Activated CD4-positive, alpha-beta T cell treated with anti-CD3 and anti-CD28 coated beads for 36 hours (primary cell): ENCODE measurements at regions not wholly inside any gene's neighbourhood (a gene's known extent, or its start where the extent isn't known, plus 50 kb on each side); places are given as distances from the start of the nearest gene placed in this dataset.

Source experiments
- ATAC-seq: fragments of 200-7000 bp; cut with Tn5 transposase; one replicate; pipeline ENCODE4 v1.10.0; 2021; ENCODE audit warnings: mild to moderate bottlenecking, moderate library complexity
- CTCF ChIA-PET: fragments of 350-600 bp; sonication (Branson Sonifier 250); formaldehyde crosslinking; loops from one replicate; lab custom pipeline; 2021; ENCODE audit warnings: antibody characterized with exemption; lab: Charles Lee
- POLR2A ChIA-PET: fragments of 350-600 bp; sonication (Branson Sonifier 250); formaldehyde crosslinking; loops from one replicate; lab custom pipeline; 2021; ENCODE audit warnings: antibody characterized with exemption, inconsistent platforms; lab: Charles Lee
- DNase-seq: peaks from one replicate; pipeline ENCODE4 v3.0.0-alpha.2; 2020
- H3K27ac Mint-ChIP-seq: one replicate; pipeline ENCODE4 v1.8.0; 2021; ENCODE audit warnings: mixed read lengths
- H3K27me3 Mint-ChIP-seq: one replicate; pipeline ENCODE4 v1.8.0; 2021; ENCODE audit warnings: mixed read lengths
- H3K36me3 Mint-ChIP-seq: one replicate; pipeline ENCODE4 v1.8.0; 2021; ENCODE audit warnings: low read depth, mixed read lengths
- H3K4me1 Mint-ChIP-seq: one replicate; pipeline ENCODE4 v1.8.0; 2021; ENCODE audit warnings: mixed read lengths
- H3K4me3 Mint-ChIP-seq: one replicate; pipeline ENCODE4 v1.8.0; 2021; ENCODE audit warnings: mild to moderate bottlenecking, moderate library complexity, mixed read lengths
- H3K9me3 Mint-ChIP-seq: one replicate; pipeline ENCODE4 v1.8.0; 2021; ENCODE audit warnings: low read depth, mixed read lengths
- intact Hi-C, 2 experiments: fragments of 100-400 bp; cut with DNase I in 1 of 2; cut with micrococcal nuclease in 1 of 2; formaldehyde crosslinking; loops; one replicate each; pipeline versions ENCODE4 v1.14.2 to v1.15.1; 2022 to 2024; cut with DNase I, micrococcal nuclease

- Mint-ChIP-seq H3K4me3 (no peak overlapping the region), H3K36me3 (no peaks in the 10 kb centered on the region), H3K27ac (no peak overlapping the region), H3K27me3 (no peaks in the 10 kb centered on the region), H3K9me3 (no peaks in the 10 kb centered on the region), H3K4me1 (no peaks in the 10 kb centered on the region)
- ChIA-PET POLR2A (no interaction called here), CTCF (interaction anchor here (0.7 kb wide), 1 partner anchor 1129 kb away, joined by 3 read pairs; no protein-coding TSS in a partner anchor)
- ATAC-seq (no peak), DNase-seq (no peak)
- intact Hi-C loops, result no loop called here
These were observed 486.9 kb upstream of the USP24 start for GRCh38 chr1:55702064-55702463.

- ChIA-PET CTCF (no interaction called here), POLR2A (no interaction called here)
- ATAC-seq, result no peak
- Mint-ChIP-seq H3K4me1 (no peaks in the 10 kb centered on the region), H3K4me3 (no peak overlapping the region), H3K27me3 (no peaks in the 10 kb centered on the region), H3K36me3 (no peaks in the 10 kb centered on the region), H3K27ac (no peak overlapping the region), H3K9me3 (no peaks in the 10 kb centered on the region)
- no peak for DNase-seq
- intact Hi-C loops, result no loop called here
These were observed 485.4 kb upstream of the USP24 start for GRCh38 chr1:55700359-55701130.

- H3K9me3 Mint-ChIP-seq, result no peaks in the 10 kb centered on the region
- POLR2A ChIA-PET, result no interaction called here
- H3K27ac Mint-ChIP-seq, result no peak overlapping the region
These were observed 484.1 kb upstream of the USP24 start for GRCh38 chr1:55699228-55699627.

GRCh38 chr1:55697997-55698535 lies 482.9 kb upstream of the USP24 start:
- Mint-ChIP-seq H3K4me3 (no peak overlapping the region), H3K36me3 (no peaks in the 10 kb centered on the region), H3K9me3 (no peaks in the 10 kb centered on the region), H3K27ac (no peak overlapping the region), H3K27me3 (no peaks in the 10 kb centered on the region), H3K4me1 (no peaks in the 10 kb centered on the region)
- DNase-seq (no peak), ATAC-seq (no peak)
- POLR2A ChIA-PET, result no interaction called here
- CTCF ChIA-PET, result interaction anchor here (0.8 kb wide), 1 partner anchor 1201 kb away, joined by 3 read pairs; no protein-coding TSS in a partner anchor
- intact Hi-C loops, result no loop called here

More at GRCh38 chr1:55699228-55699627, 484.1 kb upstream of the USP24 start:
- DNase-seq (no peak), ATAC-seq (no peak)
- Mint-ChIP-seq H3K4me3 (no peak overlapping the region), H3K36me3 (no peaks in the 10 kb centered on the region), H3K27me3 (no peaks in the 10 kb centered on the region), H3K4me1 (no peaks in the 10 kb centered on the region)
- CTCF ChIA-PET, result no interaction called here
- intact Hi-C loops, result no loop called here

GRCh38 chr1:55696891-55697290 lies 481.7 kb upstream of the USP24 start:
- Mint-ChIP-seq H3K4me3 (no peak overlapping the region), H3K36me3 (no peaks in the 10 kb centered on the region), H3K9me3 (no peaks in the 10 kb centered on the region), H3K27me3 (no peaks in the 10 kb centered on the region), H3K27ac (no peak overlapping the region), H3K4me1 (no peaks in the 10 kb centered on the region)
- intact Hi-C loops, result no loop called here
- ChIA-PET POLR2A (no interaction called here), CTCF (no interaction called here)
- DNase-seq (no peak), ATAC-seq (no peak)

- H3K9me3 Mint-ChIP-seq, result no peaks in the 10 kb centered on the region
- DNase-seq, result no peak
- POLR2A ChIA-PET, result no interaction called here
- intact Hi-C loops, result no loop called here
- no peak overlapping the region for H3K4me3 Mint-ChIP-seq
- no peaks in the 10 kb centered on the region for H3K4me1 Mint-ChIP-seq
- no peak for ATAC-seq
- H3K27ac Mint-ChIP-seq, result no peak overlapping the region
- H3K27me3 Mint-ChIP-seq, result no peaks in the 10 kb centered on the region
- CTCF ChIA-PET, result interaction anchor here (1.3 kb wide), 1 partner anchor 25 kb away, joined by 3 read pairs; no protein-coding TSS in a partner anchor
- H3K36me3 Mint-ChIP-seq, result no peaks in the 10 kb centered on the region
These were observed 481.1 kb upstream of the USP24 start for GRCh38 chr1:55696181-55696754.

- Mint-ChIP-seq H3K4me3 (no peak overlapping the region), H3K4me1 (no peaks in the 10 kb centered on the region), H3K27me3 (no peaks in the 10 kb centered on the region), H3K36me3 (no peaks in the 10 kb centered on the region), H3K27ac (no peak overlapping the region), H3K9me3 (no peaks in the 10 kb centered on the region)
- POLR2A ChIA-PET, result no interaction called here
- CTCF ChIA-PET, result interaction anchor here (1.3 kb wide), 1 partner anchor 24 kb away, joined by 3 read pairs; no protein-coding TSS in a partner anchor
- ATAC-seq (no peak), DNase-seq (no peak)
- intact Hi-C loops, result no loop called here
These were observed 480.4 kb upstream of the USP24 start for GRCh38 chr1:55695552-55695951.

- Mint-ChIP-seq H3K36me3 (no peaks in the 10 kb centered on the region), H3K9me3 (no peaks in the 10 kb centered on the region), H3K4me1 (no peaks in the 10 kb centered on the region), H3K27me3 (no peaks in the 10 kb centered on the region), H3K4me3 (no peak overlapping the region), H3K27ac (no peak overlapping the region)
- ChIA-PET POLR2A (no interaction called here), CTCF (interaction anchor here (1.3 kb wide), 1 partner anchor 24 kb away, joined by 3 read pairs; no protein-coding TSS in a partner anchor)
- intact Hi-C loops, result no loop called here
- ATAC-seq (no peak), DNase-seq (no peak)
These were observed 480.0 kb upstream of the USP24 start for GRCh38 chr1:55695151-55695550.

- no peak overlapping the region for H3K4me3 Mint-ChIP-seq
- POLR2A ChIA-PET, result no interaction called here
- no peak overlapping the region for H3K27ac Mint-ChIP-seq
- H3K4me1 Mint-ChIP-seq, result no peaks in the 10 kb centered on the region
- intact Hi-C loops, result no loop called here
- CTCF ChIA-PET, result no interaction called here
- no peak for DNase-seq
- H3K36me3 Mint-ChIP-seq, result no peaks in the 10 kb centered on the region
- ATAC-seq, result no peak
- no peaks in the 10 kb centered on the region for H3K9me3 Mint-ChIP-seq
- H3K27me3 Mint-ChIP-seq, result peaks cover 5% of the 10 kb centered on the region
These were observed 479.2 kb upstream of the USP24 start for GRCh38 chr1:55694310-55694801.

GRCh38 chr1:55692726-55693125 lies 477.6 kb upstream of the USP24 start:
- no peak for DNase-seq
- Mint-ChIP-seq H3K27me3 (peaks cover 11% of the 10 kb centered on the region), H3K9me3 (no peaks in the 10 kb centered on the region), H3K27ac (no peak overlapping the region), H3K4me3 (no peak overlapping the region), H3K4me1 (no peaks in the 10 kb centered on the region), H3K36me3 (no peaks in the 10 kb centered on the region)
- ChIA-PET CTCF (no interaction called here), POLR2A (no interaction called here)
- ATAC-seq, result no peak
- intact Hi-C loops, result no loop called here

- Mint-ChIP-seq H3K27me3 (peaks cover 17% of the 10 kb centered on the region), H3K4me3 (no peak overlapping the region), H3K27ac (no peak overlapping the region), H3K4me1 (no peaks in the 10 kb centered on the region), H3K9me3 (no peaks in the 10 kb centered on the region), H3K36me3 (no peaks in the 10 kb centered on the region)
- intact Hi-C loops, result no loop called here
- CTCF ChIA-PET, result no interaction called here
- DNase-seq (no peak), ATAC-seq (no peak)
- POLR2A ChIA-PET, result no interaction called here
These were observed 475.2 kb upstream of the USP24 start for GRCh38 chr1:55690366-55690765.

GRCh38 chr1:55689800-55690199 lies 474.6 kb upstream of the USP24 start:
- no peak for DNase-seq
- ChIA-PET CTCF (interaction anchor here (0.5 kb wide), 1 partner anchor 181 kb away, joined by 3 read pairs; no protein-coding TSS in a partner anchor), POLR2A (no interaction called here)
- Mint-ChIP-seq H3K27me3 (peaks cover 17% of the 10 kb centered on the region), H3K4me1 (no peaks in the 10 kb centered on the region), H3K4me3 (no peak overlapping the region), H3K36me3 (no peaks in the 10 kb centered on the region), H3K27ac (no peak overlapping the region), H3K9me3 (no peaks in the 10 kb centered on the region)
- no peak for ATAC-seq
- intact Hi-C loops, result no loop called here
